ENCODE measurements at regions not wholly inside any gene's neighbourhood (a gene's known extent, or its start where the extent isn't known, plus 50 kb on each side); places are given as distances from the start of the nearest gene placed in this dataset.

GRCh38 chr18:44324361-44324760, 356.3 kb upstream of the SETBP1 start (continued):
- TF ChIP-seq MLX (CRISPR knock-in tag; IDR thresholded peaks at IDR 0.05) (no peak), ETV6 (CRISPR knock-in tag; IDR thresholded peaks at IDR 0.05) (no peak)

- CTCF ChIA-PET, result interaction anchor here (0.7 kb wide), 1 partner anchor 280 kb away, joined by 3 read pairs; no protein-coding TSS in a partner anchor
- Mint-ChIP-seq H3K27ac (no peak overlapping the region), H3K9me3 (peaks cover 14% of the 10 kb centered on the region), H3K36me3 (peaks cover 4% of the 10 kb centered on the region), H3K4me3 (no peak overlapping the region), H3K4me1 (no peaks in the 10 kb centered on the region), H3K27me3 (ENCODE audit: low read depth) (no peaks in the 10 kb centered on the region)
- TF ChIP-seq NFATC4 (CRISPR knock-in tag; IDR thresholded peaks at IDR 0.05), result no peak
- peak; percentile 59 for TF ChIP-seq CTCF (IDR thresholded peaks at IDR 0.05)
- ATAC-seq (peak; percentile 67), DNase-seq (ENCODE audit: low spot score) (peak; percentile 81)
- POLR2A ChIA-PET, result interaction anchor here (0.7 kb wide), 1 partner anchor 254 kb away, joined by 5 read pairs; no protein-coding TSS in a partner anchor
These were observed 354.6 kb upstream of the SETBP1 start for GRCh38 chr18:44325903-44326635.

- ATAC-seq, result no peak
- no peak for DNase-seq (ENCODE audit: low spot score)
- Mint-ChIP-seq H3K36me3 (peaks cover 7% of the 10 kb centered on the region), H3K4me1 (no peaks in the 10 kb centered on the region), H3K27me3 (ENCODE audit: low read depth) (no peaks in the 10 kb centered on the region), H3K9me3 (peaks cover 19% of the 10 kb centered on the region), H3K4me3 (no peak overlapping the region), H3K27ac (no peak overlapping the region)
- CTCF ChIA-PET, result no interaction called here
- POLR2A ChIA-PET, result no interaction called here
- TF ChIP-seq RELA (CRISPR knock-in tag; IDR thresholded peaks at IDR 0.05; ENCODE audit: borderline replicate concordance) (no peak), IRF1 (CRISPR knock-in tag; IDR thresholded peaks at IDR 0.05) (no peak), FOXK1 (CRISPR knock-in tag; IDR thresholded peaks at IDR 0.05) (no peak), FOXP1 (CRISPR knock-in tag; IDR thresholded peaks at IDR 0.05; ENCODE audit: borderline replicate concordance) (no peak), NR1H2 (CRISPR knock-in tag; IDR thresholded peaks at IDR 0.05) (no peak), ATF3 (CRISPR knock-in tag; conservative IDR thresholded peaks at IDR 0.05) (no peak), ZNF416 (CRISPR knock-in tag; IDR thresholded peaks at IDR 0.05) (no peak), EMX1 (CRISPR knock-in tag; IDR thresholded peaks at IDR 0.05) (no peak), CREB1 (CRISPR knock-in tag; IDR thresholded peaks at IDR 0.05) (no peak), AR (CRISPR knock-in tag; IDR thresholded peaks at IDR 0.05) (no peak)
These were observed 348.8 kb upstream of the SETBP1 start for GRCh38 chr18:44331656-44332570.
